H1 (cell line): ENCODE measurements at regions not wholly inside any gene's neighbourhood (a gene's known extent, or its start where the extent isn't known, plus 50 kb on each side); places are given as distances from the start of the nearest gene placed in this dataset.
A peak's percentile ranks its signal among the peaks of the same experiment; 100 is the strongest.

Experiments
- EGR1 ChIP-seq: IDR thresholded peaks from 2 replicates; pipeline ENCODE4 v1.6.1; 2011; ENCODE audit warnings: low read depth, low read length, borderline replicate concordance
- EP300 ChIP-seq, 2 experiments: IDR thresholded peaks; 1 replicate in 1 of 2; 2 replicates in 1 of 2; pipeline ENCODE4 v1.6.1; 2011 to 2012; ENCODE audit warnings: low read depth in 2 of 2, low read length in 2 of 2, mild to moderate bottlenecking in 2 of 2, borderline replicate concordance in 1 of 2, inconsistent platforms in 1 of 2, moderate library complexity in 1 of 2
- EZH2 ChIP-seq: fragments of 200-600 bp; sonication (generic); IDR thresholded peaks from 2 replicates; pipeline ENCODE4 v1.7.1; 2012; ENCODE audit warnings: low read depth, mild to moderate bottlenecking, moderate library complexity, low read length, inconsistent platforms; ENCODE audit not compliant: severe bottlenecking
- NRF1 ChIP-seq: IDR thresholded peaks from 2 replicates; pipeline ENCODE4 v1.6.1; 2011; ENCODE audit warnings: mild to moderate bottlenecking, low read depth, low read length, improper control_type of control experiment
- POLR2A ChIP-seq, 2 experiments: IDR thresholded peaks; 1 replicate in 1 of 2; 2 replicates in 1 of 2; pipeline ENCODE4 v1.6.1; 2011; ENCODE audit warnings: low read depth in 2 of 2, low read length in 2 of 2, mild to moderate bottlenecking in 2 of 2; ENCODE audit errors: control extremely low read depth in 1 of 2
- POLR2AphosphoS5 ChIP-seq: IDR thresholded peaks from 2 replicates; pipeline ENCODE4 v1.6.1; 2011; ENCODE audit warnings: low read depth, low read length
- SIRT6 ChIP-seq: IDR thresholded peaks from one replicate; pipeline ENCODE4 v1.7.1; 2012; ENCODE audit warnings: low read length, inconsistent platforms
- SP4 ChIP-seq: IDR thresholded peaks from 2 replicates; pipeline ENCODE4 v1.6.1; 2012; ENCODE audit warnings: low read length, inconsistent platforms
- ZNF274 ChIP-seq: IDR thresholded peaks from 2 replicates; pipeline ENCODE4 v1.7.0; 2012; ENCODE audit warnings: low read length, borderline replicate concordance; ENCODE audit errors: extremely low read depth
- TF ChIP-seq, protein P1 (sequence below), 3 experiments: IDR thresholded peaks; 1 replicate in 2 of 3; 2 replicates in 1 of 3; pipeline versions ENCODE4 v1.5.1 to v1.6.1; 2011; ENCODE audit warnings: low read length in 3 of 3, mild to moderate bottlenecking in 3 of 3, inconsistent platforms in 2 of 3, low read depth in 1 of 3, moderate library complexity in 1 of 3; ENCODE audit not compliant: insufficient read depth in 1 of 3; ENCODE audit errors: control extremely low read depth in 1 of 3
- TF ChIP-seq, protein P2 (sequence below): IDR thresholded peaks from 2 replicates; pipeline ENCODE4 v1.6.1; 2012; ENCODE audit warnings: low read length, inconsistent platforms
- TF ChIP-seq, protein P3 (sequence below): IDR thresholded peaks from 2 replicates; pipeline ENCODE4 v1.6.1; 2012; ENCODE audit warnings: inconsistent platforms
- TF ChIP-seq, protein P4 (sequence below): IDR thresholded peaks from 2 replicates; pipeline ENCODE4 v1.6.1; 2011; ENCODE audit warnings: low read depth, mild to moderate bottlenecking, low read length; ENCODE audit not compliant: insufficient read depth

DNA sequence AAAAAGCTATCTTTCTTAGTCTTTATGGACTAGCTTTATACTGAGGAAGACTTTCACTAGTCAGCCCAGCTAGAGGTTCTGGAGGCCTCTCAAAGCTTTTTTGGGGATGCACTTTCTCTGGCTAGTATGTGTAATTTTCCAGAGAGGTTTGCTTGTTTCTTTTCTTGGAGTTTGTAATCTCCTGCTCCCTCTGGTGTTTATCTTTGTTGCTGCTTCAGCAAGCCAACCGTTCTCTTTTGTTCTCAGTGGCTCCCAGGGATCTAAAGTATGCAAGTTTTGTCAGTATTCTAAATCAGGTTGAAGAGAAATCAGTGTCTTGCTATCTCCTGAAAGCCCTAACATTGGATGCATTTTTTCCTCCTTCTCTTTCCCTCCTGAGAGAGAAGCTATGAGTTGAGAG is 121.1 kb upstream of the MYO16 start:
- no peak for TF ChIP-seq POLR2A (IDR thresholded peaks at IDR 0.05; ENCODE audit: control extremely low read depth in 1 of 2, low read depth in 2 of 2, low read length in 2 of 2)
- no peak for TF ChIP-seq SP4
- no peak for TF ChIP-seq EZH2
- TF ChIP-seq NRF1: no peak
- TF ChIP-seq, protein P1, sequence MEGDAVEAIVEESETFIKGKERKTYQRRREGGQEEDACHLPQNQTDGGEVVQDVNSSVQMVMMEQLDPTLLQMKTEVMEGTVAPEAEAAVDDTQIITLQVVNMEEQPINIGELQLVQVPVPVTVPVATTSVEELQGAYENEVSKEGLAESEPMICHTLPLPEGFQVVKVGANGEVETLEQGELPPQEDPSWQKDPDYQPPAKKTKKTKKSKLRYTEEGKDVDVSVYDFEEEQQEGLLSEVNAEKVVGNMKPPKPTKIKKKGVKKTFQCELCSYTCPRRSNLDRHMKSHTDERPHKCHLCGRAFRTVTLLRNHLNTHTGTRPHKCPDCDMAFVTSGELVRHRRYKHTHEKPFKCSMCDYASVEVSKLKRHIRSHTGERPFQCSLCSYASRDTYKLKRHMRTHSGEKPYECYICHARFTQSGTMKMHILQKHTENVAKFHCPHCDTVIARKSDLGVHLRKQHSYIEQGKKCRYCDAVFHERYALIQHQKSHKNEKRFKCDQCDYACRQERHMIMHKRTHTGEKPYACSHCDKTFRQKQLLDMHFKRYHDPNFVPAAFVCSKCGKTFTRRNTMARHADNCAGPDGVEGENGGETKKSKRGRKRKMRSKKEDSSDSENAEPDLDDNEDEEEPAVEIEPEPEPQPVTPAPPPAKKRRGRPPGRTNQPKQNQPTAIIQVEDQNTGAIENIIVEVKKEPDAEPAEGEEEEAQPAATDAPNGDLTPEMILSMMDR (IDR thresholded peaks at IDR 0.05; ENCODE audit: control extremely low read depth in 1 of 3, insufficient read depth in 1 of 3, low read depth in 1 of 3, low read length in 3 of 3): peak in 2 of 3 experiments; percentile 70 to 73; a peak in 3 of 4 replicates
- TF ChIP-seq EP300 (IDR thresholded peaks at IDR 0.05; ENCODE audit: borderline replicate concordance in 1 of 2, low read depth in 2 of 2, low read length in 2 of 2): no peak
- no peak for TF ChIP-seq ZNF274
- no peak for TF ChIP-seq POLR2AphosphoS5
- no peak for TF ChIP-seq EGR1
- TF ChIP-seq, protein P2, sequence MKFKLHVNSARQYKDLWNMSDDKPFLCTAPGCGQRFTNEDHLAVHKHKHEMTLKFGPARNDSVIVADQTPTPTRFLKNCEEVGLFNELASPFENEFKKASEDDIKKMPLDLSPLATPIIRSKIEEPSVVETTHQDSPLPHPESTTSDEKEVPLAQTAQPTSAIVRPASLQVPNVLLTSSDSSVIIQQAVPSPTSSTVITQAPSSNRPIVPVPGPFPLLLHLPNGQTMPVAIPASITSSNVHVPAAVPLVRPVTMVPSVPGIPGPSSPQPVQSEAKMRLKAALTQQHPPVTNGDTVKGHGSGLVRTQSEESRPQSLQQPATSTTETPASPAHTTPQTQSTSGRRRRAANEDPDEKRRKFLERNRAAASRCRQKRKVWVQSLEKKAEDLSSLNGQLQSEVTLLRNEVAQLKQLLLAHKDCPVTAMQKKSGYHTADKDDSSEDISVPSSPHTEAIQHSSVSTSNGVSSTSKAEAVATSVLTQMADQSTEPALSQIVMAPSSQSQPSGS: no peak
- TF ChIP-seq, protein P3, sequence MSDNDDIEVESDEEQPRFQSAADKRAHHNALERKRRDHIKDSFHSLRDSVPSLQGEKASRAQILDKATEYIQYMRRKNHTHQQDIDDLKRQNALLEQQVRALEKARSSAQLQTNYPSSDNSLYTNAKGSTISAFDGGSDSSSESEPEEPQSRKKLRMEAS: no peak
- TF ChIP-seq SIRT6: no peak
- TF ChIP-seq, protein P4, sequence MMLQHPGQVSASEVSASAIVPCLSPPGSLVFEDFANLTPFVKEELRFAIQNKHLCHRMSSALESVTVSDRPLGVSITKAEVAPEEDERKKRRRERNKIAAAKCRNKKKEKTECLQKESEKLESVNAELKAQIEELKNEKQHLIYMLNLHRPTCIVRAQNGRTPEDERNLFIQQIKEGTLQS: no peak
